NCI-H446 treated with DMSO at 0.1 percent for 48 hours (cell line): ENCODE measurements at regions not wholly inside any gene's neighbourhood (a gene's known extent, or its start where the extent isn't known, plus 50 kb on each side); places are given as distances from the start of the nearest gene placed in this dataset.

Experiments
- DNase-seq: peaks from one replicate; lab custom pipeline; 2025; lab: John Stamatoyannopoulos, UW

DNA sequence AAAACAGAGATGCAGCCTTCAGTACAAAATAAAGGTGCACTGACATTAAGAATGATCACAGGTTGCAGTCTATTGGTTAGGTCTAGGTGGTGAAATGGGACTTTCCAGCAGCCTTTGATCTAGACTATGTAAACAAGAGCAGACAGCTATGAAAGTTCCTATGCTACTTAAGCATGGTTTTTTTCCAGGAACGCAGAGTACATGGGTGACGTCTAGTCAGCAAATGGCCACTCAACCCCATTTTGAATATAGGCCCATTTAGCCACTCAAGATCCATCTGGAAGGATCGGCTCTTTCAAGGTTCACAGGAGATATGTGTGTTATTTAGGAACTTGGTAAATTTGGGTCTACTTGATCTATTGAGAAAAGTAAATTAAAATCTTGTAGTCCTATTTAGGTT lies 1424.6 kb upstream of the LRRTM3 start:
- no peak for DNase-seq

- no peak for DNase-seq
These were observed 1407.5 kb upstream of the LRRTM3 start for GRCh38 chr10:65518379-65518778.

- DNase-seq = no peak
These were observed 1396.8 kb upstream of the LRRTM3 start for GRCh38 chr10:65528986-65529385.

DNA sequence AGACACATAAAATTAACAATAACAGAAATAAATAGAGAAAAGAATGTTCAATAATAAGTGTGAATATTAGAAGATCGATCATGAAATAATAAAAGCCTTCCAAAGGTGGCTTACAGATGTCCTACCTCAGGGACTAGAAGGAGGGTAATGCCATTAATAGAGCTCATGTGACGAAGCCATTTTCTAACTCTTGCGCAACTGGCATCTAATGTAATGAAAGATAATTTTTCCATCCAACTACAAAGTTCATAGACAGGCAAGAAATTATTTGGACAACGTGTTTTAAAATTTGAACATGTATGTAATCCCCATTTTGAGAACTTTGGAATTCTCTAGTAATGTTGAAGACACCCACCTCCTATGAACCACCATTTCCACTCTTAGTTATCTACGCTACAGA lies 1394.3 kb upstream of the LRRTM3 start:
- no peak for DNase-seq

GRCh38 chr10:65534771-65535170 lies 1391.1 kb upstream of the LRRTM3 start:
- no peak for DNase-seq

- no peak for DNase-seq
These were observed 1381.1 kb upstream of the LRRTM3 start for GRCh38 chr10:65544756-65545155.

GRCh38 chr10:65548001-65548400 lies 1377.8 kb upstream of the LRRTM3 start:
- no peak for DNase-seq

DNA sequence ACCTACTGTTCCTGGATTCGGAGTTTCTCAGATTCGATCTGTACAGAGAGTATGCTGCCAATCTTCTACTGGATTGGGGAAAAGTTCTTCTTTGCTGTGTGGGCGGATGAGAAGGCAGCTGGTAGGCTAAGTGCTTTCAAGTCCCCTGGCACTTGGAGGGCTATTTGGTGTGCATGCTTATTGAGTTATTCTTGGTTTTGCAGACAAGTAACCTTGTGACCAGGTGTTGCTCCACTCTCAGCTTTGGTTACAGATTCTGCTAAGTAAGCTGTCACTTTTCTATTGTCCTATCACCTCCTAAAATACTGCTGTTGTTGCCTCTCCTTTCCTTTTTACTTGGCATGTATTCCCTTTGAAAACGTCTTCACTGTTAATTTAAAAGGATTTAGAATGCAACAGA lies 1375.1 kb upstream of the LRRTM3 start:
- no peak for DNase-seq

DNA sequence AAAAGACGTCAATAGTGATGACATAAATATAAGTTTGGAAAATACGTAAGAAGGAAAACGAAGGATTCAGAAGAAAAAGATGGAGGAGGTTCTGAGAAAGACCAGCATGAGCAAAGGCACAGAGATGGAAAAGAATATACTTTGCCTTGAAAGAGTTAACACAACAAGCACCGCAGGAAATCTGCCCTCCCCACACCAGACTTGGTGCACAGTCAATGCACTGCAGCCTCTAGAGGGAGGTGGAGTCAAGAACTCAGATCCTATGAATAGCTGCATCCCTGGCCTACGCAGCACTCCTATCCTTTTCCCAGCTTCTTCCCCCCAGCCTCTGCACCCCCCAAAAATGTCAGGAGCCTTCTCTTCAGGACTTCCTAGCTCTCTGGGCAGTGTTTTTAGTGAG lies 1370.6 kb upstream of the LRRTM3 start:
- no peak for DNase-seq

DNA sequence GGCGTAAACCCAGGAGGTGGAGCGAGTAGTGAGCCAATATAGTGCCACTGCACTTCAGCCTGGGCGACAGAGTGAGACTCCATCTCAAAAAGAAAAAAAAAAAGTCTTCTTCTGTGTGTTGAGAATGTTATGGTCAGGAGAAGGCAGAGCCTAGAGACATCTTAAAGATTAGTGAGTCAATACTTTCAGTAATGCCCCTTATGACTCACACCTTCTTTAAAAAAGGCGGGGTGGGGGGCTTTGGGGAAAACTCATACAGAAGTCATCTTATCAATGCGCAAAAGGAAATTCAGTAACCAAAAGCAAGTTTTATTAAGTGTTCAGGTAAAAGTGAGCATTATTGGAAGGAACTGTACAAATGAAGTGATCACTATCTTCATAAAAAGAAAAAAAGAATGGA lies 1369.8 kb upstream of the LRRTM3 start:
- DNase-seq = no peak

DNA sequence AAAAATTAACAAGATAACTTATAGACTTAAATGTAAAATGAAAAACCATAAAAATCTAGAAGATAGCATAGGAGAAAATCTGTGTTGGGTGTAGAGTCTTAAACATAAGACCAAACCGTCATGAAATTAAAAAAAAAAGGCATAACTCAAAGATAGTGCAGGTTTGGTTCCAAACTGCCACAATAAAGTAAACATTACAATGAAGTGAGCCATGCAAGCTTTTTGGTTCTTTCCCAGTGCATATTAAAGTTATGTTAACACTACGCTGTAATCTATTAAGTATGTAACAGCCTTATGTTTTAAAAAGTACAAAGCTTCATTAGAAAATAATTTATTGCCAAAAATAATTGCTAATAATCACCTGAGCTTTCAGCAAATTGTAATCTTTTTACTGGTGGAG lies 1366.5 kb upstream of the LRRTM3 start:
- no peak for DNase-seq

DNA sequence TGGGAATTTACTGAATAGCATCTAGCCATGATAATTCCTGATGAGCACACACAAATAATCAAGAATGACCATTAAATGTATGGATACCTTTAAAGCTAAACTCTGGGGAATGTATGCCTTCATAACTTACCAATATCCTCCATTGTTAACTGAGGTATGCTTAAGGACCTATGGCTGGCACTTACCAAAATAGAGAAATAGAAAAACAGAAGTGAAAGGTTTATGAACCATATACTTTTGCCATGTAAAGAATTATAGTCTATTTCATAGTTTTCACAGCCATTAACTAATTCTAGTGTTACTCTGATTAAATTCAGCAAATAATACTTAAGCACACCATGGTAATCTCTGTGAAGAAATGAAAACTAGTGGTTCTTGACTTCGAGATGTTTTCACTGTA lies 1360.6 kb upstream of the LRRTM3 start:
- no peak for DNase-seq

DNA sequence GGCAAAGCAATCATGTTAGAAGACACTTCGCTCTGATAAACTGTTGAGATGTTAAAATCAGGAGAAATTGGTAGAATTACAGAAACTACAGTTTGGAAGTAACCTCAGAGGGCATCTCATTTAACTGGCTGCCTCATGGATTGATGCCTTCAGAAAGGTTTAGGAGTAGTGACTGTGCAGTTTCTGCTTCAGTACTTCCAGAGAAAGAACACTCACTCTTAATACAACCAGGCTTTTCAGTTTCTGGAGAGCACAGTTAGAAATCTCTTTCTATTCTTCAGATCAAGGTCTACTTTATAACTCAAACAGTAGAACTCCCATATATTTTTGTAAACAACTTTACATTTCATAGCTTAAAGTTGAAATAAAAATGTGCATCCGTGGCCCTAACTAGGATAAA lies 1358.9 kb upstream of the LRRTM3 start:
- no peak for DNase-seq

DNA sequence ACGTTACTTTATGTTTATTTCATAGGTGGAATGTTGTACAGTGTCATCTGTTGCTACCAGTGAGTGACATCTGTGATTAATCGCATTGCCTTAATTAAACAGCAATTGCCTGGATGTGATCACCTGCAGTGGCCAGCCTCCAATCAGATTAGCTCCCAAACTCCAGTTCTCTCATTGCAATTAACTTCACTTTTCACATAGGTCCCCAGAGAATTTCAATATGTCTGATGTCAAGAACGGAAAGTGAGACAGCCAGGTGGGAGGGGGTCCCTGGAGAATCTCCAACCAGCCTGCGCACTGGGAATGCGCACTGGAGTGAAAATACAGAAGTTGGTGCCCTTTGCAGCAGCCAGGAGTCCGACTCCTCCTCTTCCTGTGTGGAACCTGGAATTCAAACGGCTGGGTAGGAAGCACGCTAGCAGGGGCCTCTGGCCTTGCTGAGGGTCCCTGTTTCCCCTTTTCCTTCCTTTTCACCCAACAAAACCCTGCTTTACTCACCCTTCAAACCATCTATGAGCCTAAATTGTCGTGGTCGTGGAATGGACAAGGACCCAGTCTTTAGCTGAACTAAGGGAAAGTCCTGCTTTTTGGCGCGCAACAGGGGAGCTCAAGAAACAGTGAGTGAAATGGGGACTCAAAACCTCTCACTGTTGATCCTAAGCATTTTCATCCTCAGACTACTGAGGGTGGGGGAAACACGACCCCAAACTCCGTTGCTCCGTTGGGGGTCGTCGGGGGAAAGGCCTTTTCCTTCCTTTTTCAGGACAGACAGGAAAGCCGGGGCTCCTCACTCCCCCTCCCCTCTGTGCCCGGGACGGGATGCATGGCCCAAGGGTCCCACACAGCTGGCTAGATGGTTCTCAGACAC lies 1355.5 kb upstream of the LRRTM3 start:
- no peak for DNase-seq

DNA sequence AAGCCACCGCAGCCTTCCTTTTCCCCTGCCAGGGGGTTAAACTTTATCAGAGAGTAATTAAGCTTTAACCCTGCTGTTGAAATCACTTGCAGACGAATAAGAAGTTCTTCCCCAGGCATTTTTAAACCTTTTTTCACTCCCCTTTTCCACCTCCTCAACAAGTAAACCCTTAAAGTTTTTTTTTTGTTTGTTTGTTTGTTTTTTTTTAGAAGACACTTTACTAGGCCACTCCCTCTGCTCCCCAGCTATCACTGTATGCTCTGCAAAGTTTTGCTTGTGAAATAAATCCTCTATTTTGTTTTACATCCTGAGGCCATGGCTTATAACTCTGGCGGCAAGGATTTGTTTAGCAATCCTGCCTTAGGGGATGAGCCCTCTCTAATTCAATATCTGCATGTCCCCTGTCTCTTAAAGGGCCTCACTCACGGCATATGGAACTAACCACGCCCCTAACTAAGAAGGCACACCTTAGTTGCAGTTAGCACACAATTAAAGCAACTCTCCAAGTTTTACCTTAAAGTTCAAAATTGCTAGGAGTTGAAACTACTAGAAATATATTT lies 1354.7 kb upstream of the LRRTM3 start:
- no peak for DNase-seq

DNA sequence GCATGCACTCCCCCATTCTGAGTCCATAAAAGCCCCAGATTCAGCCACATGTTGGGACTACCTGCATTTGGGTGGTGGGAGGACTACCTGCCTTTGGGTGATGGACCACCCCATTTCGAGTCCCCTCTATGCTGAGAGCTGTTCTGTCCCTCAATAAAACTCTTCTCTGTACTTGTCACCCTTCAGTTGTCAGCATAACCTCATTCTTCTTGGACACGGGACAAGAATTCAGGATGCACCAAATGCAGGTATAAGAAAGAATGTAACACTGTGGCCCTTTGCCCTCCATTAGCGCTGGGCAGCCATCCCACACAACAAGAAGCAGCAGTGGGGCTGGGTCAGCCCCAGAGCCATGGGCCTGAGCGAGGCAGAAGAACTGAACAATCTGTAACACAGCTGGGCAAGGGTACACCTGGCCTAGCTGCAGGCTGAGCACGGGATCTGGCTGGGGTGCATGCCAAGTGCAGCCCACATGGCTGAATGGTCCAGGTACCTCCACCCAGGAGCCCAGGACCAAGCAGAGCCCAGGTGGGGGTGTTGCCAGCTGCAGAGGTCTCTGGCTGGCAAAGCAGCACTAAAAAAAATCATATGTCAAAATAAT lies 1344.3 kb upstream of the LRRTM3 start:
- DNase-seq = no peak

GRCh38 chr10:65602182-65602865 lies 1323.5 kb upstream of the LRRTM3 start:
- DNase-seq = no peak

GRCh38 chr10:65611592-65611991 lies 1314.2 kb upstream of the LRRTM3 start:
- DNase-seq = no peak

GRCh38 chr10:65614956-65615565 lies 1310.8 kb upstream of the LRRTM3 start:
- DNase-seq = no peak

- DNase-seq = no peak
These were observed 1307.7 kb upstream of the LRRTM3 start for GRCh38 chr10:65618126-65618525.

DNA sequence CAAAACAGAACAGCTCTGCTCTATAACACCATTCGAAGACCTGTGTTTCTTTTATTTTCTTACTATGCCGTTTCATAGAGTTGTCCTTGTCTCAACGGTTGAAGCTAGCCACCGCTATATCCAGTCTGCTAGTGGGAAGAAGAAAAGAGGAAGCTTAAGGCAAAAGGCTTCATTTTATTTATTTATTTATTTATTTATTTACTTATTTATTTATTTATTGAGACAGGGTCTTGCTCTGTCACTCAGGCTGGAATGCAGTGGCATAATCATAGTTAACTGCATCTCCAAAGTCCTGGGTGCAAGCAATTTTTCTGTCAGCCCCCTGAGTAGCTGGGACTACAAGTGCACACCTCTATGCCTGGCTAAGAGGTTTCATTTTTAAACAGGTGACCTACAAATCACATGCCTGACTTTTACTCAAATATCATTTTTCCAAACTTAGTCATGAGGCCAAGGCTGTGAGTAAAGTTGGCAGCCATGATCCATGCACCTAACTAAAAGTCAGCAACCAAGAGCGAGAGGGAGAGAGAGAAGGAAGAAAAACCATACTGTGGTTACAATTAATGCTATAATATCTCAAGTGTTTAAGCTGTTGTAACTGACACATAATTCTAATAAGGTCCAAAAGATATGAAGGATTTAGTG lies 1305.3 kb upstream of the LRRTM3 start:
- no peak for DNase-seq

GRCh38 chr10:65622608-65623007 lies 1303.2 kb upstream of the LRRTM3 start:
- DNase-seq = no peak
